GM10248 (cell line): ENCODE measurements at regions not wholly inside any gene's neighbourhood (a gene's known extent, or its start where the extent isn't known, plus 50 kb on each side); places are given as distances from the start of the nearest gene placed in this dataset.

Experiments
- CTCF ChIA-PET: fragments of 300-600 bp; sonication (Branson Sonifier 250); formaldehyde crosslinking; extraction: SDS; loops from one replicate; lab custom pipeline; 2021; ENCODE audit warnings: antibody characterized with exemption; lab: Yijun Ruan, JAX
- POLR2A ChIA-PET: fragments of 350-650 bp; sonication (Branson Sonifier 250); formaldehyde crosslinking; extraction: SDS; loops from one replicate; lab custom pipeline; 2020; ENCODE audit warnings: antibody characterized with exemption; lab: Yijun Ruan, JAX
- DNase-seq: peaks from one replicate; pipeline ENCODE4 v3.0.0; 2012; ENCODE audit errors: extremely low spot score
- CTCF ChIP-seq: IDR thresholded peaks from 2 replicates; pipeline ENCODE4 v1.5.1; 2012; ENCODE audit warnings: mild to moderate bottlenecking, low read depth; ENCODE audit errors: extremely low read depth, missing control alignments, control extremely low read depth

- POLR2A ChIA-PET, result no interaction called here
- CTCF ChIA-PET, result no interaction called here
- TF ChIP-seq CTCF, result no peak
- no peak for DNase-seq
Observed at GRCh38 chr4:16995451-16995850, 97.0 kb upstream of the LDB2 start.

GRCh38 chr4:16993956-16994840 lies 95.8 kb upstream of the LDB2 start:
- no peak for DNase-seq
- ChIA-PET POLR2A (no interaction called here), CTCF (interaction anchor here (1.0 kb wide), 1 partner anchor 24 kb away, joined by 3 read pairs; no protein-coding TSS in a partner anchor)
- TF ChIP-seq CTCF, result no peak

- ChIA-PET CTCF (no interaction called here), POLR2A (no interaction called here)
- TF ChIP-seq CTCF, result no peak
- no peak for DNase-seq
Observed at GRCh38 chr4:16992566-16993225, 94.3 kb upstream of the LDB2 start.

GRCh38 chr4:16991450-16991849 lies 93.0 kb upstream of the LDB2 start:
- CTCF ChIA-PET, result no interaction called here
- DNase-seq, result no peak
- POLR2A ChIA-PET, result no interaction called here
- TF ChIP-seq CTCF, result no peak

DNA sequence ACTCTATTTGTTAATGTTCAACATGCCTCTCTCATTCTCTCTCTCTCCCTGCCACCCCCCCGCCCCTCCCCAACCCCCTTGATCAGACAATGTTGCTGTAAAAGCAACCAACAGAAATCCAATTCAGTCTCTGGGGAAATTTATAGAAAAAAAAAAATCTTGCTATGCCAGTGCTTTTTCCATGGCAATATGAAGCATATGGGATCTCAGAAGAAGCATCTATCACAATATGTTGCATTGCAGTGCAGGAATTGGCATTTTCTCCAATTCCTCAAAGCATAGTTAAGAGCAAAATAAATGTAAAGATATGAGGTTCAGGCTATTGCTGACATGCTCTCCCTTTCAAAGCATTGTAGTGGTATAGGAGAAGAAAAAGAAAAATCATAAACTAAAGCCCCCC lies 90.9 kb upstream of the LDB2 start:
- ChIA-PET POLR2A (no interaction called here), CTCF (no interaction called here)
- TF ChIP-seq CTCF, result no peak
- DNase-seq, result no peak

DNA sequence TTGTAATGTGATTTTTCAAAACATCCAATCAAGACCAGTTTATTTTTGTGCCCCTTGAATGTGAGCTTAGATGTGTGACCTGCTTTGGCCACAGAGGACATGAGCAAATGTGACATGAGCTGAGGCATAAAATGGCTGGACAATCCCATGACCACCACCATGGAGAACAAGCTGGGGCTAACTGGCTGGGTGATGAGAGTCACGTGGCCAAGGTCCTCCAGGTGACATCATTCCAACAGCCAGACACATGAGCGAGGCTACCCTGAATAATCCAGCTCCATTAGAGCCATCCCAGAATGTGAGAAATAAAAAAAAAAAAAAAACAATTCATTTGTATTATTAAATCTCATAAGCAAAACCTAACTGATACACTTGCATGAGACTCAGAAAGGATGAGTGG lies 90.4 kb upstream of the LDB2 start:
- ChIA-PET POLR2A (no interaction called here), CTCF (no interaction called here)
- no peak for DNase-seq
- TF ChIP-seq CTCF, result no peak
